Glomerular visceral epithelial cell (primary cell): ENCODE measurements at regions not wholly inside any gene's neighbourhood (a gene's known extent, or its start where the extent isn't known, plus 50 kb on each side); places are given as distances from the start of the nearest gene placed in this dataset.
A peak's percentile ranks its signal among the peaks of the same experiment; 100 is the strongest.
"Not testable (repeated sequence)": the region's sequence is repeated elsewhere in the genome, so short reads cannot be mapped to it uniquely, and the experiment has no call there.

ENCODE experiments used
- DNase-seq: peaks from one replicate; pipeline ENCODE4 v3.0.0-alpha.2; 2016; ENCODE audit errors: extremely low spot score

DNA sequence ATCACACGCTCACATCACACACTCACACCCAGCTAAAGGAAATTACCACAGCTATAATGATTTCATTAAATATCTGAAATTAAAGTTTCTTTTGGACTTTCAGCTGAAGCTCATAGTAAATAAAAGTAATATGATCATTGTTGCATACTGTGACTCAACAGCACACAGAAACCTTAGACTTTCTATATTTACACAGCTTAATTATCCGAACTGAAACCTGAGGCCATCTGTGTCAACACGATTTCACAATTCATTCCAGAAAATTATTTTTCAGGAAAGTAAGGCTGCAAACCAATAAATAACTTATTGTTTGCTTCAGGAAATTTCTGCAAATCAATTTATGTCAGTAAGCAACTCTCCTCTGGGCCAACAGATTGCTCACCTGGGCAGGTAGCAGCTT, 1352.2 kb upstream of the CDH18 start:
- DNase-seq = not testable (repeated sequence)

- not testable (repeated sequence) for DNase-seq
Observed at GRCh38 chr5:21336478-21336877, 1348.5 kb upstream of the CDH18 start.

DNA sequence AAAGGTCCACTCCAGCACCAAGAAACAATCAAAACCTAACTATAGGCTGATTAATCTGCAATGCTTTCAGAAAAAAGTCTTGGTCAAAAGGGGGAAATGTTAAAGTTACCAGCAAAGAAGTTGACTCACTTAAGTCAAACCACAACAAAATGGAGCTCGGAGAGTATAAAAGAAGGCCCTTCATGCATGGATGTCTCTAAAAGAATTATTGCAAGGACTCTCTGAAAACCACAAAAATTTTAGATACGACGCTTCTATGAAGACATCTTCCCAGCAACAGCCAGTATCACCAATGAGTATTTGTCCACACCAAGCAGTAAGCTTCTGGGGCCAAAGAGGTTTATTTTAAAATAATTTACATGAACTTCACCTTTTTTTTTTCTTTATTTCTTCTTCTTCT, 1327.4 kb upstream of the CDH18 start:
- DNase-seq = peak; percentile 65

DNA sequence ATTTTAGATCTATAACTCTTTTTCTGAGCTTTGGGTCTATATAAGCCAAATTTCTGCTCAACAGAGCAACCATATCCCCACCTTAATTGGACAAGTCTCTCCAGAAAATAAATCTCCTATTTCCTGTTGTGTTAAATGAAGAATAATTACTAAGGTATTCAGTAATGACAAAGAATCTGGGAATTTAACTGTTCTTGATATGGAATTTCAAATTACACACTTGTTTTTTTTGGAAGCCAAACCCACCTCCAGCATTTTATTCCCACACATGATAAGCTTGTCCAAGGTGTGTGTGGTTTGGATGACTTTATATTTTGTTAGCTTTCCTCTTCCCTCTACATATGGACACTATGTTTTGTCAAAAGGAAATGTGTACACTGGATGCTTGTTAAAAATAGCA, 1313.2 kb upstream of the CDH18 start:
- DNase-seq = not testable (repeated sequence)

DNA sequence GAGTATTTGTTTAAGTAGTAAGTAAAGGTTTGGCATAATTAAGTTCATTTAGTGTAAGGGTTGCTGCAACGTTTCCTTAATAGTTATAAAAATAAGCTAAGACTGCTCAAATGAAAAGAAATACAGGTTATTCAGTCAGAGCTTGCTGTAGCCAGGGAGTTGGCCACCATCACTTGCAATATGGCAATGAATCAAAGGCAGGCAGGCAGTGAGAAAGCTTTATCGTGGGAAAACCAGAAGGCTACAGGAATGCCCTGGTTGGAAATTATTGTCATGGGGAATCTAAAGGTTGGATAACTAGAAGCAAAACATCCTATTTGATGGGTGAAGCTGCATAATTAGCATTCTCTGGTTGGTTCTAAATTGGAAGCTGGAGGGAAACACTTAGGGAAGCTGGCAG, 1286.4 kb upstream of the CDH18 start:
- not testable (repeated sequence) for DNase-seq

DNA sequence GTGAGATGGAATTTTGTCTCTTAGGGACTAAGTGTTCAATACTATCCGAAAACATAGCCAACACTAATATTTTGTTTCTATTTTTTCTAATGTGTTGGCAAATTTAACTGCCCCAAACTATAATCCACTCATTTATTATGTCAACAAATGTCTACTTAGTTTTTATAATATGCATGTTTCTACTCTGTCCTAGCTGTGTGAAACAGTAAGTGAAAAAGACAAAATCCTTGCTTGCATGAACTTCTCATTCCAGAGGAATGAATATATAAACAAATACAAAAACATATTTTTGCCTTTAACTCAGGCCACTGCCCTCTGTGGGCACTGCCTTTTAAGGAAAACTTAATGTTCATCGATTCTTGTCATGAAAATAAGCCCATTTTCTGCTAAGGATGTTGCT, 1275.4 kb upstream of the CDH18 start:
- no peak for DNase-seq

- DNase-seq = no peak
Observed at GRCh38 chr5:21254161-21254560, 1266.2 kb upstream of the CDH18 start.

- no peak for DNase-seq
Observed at GRCh38 chr5:21244982-21245381, 1257.0 kb upstream of the CDH18 start.

DNA sequence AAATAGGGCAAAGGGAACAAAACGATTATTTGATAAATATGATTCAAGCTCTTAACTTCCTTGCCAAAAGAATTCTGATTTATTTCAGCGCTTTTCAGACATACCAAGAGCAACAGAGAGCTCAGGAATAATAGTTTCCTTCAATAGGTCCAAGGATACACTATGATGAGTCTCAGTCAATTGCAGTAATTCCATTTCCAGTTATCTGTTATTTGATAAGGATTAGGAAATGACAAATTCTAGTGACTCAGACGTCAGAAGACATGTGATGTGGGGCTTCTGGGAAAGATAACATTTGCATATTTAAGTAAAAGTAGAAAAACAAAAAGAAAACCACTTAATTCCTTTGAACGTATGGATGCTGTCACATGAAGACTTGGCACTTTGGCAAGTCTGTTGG, 1250.8 kb upstream of the CDH18 start:
- DNase-seq = no peak

DNA sequence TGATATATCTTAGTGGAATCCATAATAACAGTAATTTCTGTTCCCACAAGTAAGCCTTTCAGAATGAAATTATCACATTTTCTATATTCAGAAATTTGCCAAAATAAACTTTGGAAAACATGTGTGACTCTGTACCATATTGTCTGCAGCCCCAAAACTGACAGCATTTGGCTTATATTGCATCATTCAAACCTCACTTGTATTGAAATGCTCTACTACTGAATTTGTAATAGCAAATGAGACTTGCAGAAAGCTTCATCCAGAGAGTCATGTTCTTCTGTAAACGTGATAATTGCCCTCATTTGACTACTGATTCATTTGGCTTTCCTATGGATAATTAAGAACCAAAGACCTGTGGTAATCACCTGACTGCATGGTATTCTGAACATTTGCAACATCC, 1249.5 kb upstream of the CDH18 start:
- DNase-seq = no peak

DNA sequence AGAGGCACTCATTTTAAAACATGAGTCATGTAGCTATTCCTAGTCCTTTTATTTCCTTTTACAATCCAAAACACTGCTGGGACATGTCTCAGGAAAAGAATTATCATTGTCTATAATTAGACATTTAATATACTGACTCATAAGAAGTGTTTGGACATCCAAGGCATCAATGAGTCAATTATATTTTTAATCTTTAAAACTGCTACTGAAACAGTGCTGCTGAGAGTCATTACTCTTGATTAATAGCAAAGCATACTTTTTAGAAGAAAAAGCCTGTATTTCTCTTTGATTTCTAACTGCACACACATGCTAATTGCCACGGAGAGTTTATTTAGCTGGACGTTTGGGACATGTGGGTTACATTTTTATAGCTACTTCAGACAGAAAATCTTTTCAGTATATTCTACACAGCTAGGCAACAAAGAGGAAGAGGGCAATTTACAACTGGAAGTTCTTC, 1249.0 kb upstream of the CDH18 start:
- peak; percentile 21 for DNase-seq

DNA sequence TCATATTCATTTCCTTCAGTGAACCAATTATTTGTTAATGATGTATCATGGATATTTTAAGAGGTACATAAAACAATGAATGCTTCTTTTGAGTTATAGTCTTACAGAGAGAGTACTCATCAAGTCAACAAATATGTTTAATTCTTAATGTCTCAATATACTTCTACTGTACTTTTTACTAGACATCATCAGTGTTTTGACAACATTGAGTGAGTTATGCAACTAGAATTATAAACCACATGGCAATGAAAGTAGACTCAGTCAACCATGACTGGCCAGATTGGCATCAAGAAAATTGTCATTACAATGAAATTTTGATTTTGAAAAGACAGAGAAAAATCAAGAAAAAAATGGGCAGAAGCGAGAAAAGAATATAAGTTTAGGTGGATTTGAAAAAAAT, 1248.1 kb upstream of the CDH18 start:
- DNase-seq = no peak

- no peak for DNase-seq
Observed at GRCh38 chr5:21225223-21226064, 1237.4 kb upstream of the CDH18 start.

GRCh38 chr5:21221616-21222015, 1233.6 kb upstream of the CDH18 start:
- no peak for DNase-seq

- no peak for DNase-seq
Observed at GRCh38 chr5:21219966-21220365, 1232.0 kb upstream of the CDH18 start.

DNA sequence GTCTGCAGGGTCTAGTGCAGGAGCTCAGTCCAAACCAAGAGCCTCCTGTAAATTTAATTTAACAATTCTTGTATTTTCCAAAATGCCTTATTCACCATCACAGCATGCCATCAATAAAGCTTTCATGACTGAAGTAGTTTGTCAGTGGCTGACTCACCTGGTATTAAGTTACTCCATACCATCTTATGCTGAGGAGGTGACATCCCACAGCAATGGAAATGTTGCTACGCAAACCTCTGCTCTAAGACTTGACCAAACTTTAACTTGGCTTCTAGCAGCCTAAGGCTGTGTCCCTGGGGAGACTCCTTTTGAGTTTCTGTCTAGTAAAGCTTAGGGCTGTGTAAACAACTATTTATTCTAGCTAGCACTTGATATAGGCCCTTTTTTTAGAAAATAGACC, 1231.3 kb upstream of the CDH18 start:
- no peak for DNase-seq

- no peak for DNase-seq
Observed at GRCh38 chr5:21212026-21212425, 1224.0 kb upstream of the CDH18 start.

- DNase-seq = no peak
Observed at GRCh38 chr5:21209409-21209808, 1221.4 kb upstream of the CDH18 start.

GRCh38 chr5:21199087-21199486, 1211.1 kb upstream of the CDH18 start:
- DNase-seq = no peak

- no peak for DNase-seq
Observed at GRCh38 chr5:21195145-21195544, 1207.1 kb upstream of the CDH18 start.

- DNase-seq = no peak
Observed at GRCh38 chr5:21185536-21185935, 1197.5 kb upstream of the CDH18 start.

DNA sequence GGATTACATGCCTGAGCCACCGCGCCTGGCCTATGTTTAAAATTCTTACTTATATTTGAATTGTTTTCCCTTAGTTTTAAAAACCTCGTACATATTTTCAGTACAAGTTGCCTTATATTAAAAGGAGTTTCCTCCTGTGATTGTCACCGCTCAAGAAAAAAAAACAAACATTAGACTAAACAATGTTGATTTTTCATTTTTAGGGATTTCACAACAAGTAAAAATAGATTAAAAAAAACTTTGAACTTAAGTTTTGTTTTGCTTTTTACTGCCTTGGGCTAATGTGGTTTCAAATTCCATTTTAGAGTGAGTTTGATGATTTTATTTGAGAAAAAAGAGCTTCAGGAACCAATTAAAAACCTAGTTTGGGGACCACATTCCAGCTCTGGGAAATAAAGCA, 1196.6 kb upstream of the CDH18 start:
- no peak for DNase-seq

GRCh38 chr5:21181609-21182125, 1193.7 kb upstream of the CDH18 start:
- DNase-seq = no peak

DNA sequence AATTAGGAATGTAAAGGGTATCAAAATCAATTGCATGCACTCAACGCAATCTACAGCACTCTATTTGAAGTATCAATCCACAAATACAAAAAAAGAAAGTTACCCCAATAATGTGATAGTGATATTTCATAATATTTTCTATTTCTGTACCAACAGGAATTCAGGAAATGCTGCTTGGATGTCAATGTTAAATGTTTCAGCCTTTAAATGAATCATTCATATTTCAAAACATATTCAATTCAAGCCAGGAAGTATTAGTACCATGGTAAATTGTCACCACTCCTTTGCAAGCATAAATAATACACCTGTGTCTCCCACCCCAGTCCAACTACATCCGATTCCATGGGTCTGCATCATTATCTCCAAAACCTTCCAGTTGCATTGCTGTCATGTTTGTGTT, 1185.5 kb upstream of the CDH18 start:
- no peak for DNase-seq
